Effector CD8-positive, alpha-beta T cell (primary cell): ENCODE measurements at regions not wholly inside any gene's neighbourhood (a gene's known extent, or its start where the extent isn't known, plus 50 kb on each side); places are given as distances from the start of the nearest gene placed in this dataset.
A peak's percentile ranks its signal among the peaks of the same experiment; 100 is the strongest.
"Not testable (repeated sequence)": the region's sequence is repeated elsewhere in the genome, so short reads cannot be mapped to it uniquely, and the experiment has no call there.

ENCODE experiments used
- DNase-seq: peaks from one replicate; lab custom pipeline; 2025; lab: John Stamatoyannopoulos, UW

- DNase-seq, result no peak
Measured at GRCh38 chr4:12701384-12701783, 782.8 kb downstream of the RAB28 start.

GRCh38 chr4:12697970-12698369 is 786.2 kb downstream of the RAB28 start:
- no peak for DNase-seq

GRCh38 chr4:12692815-12693214 is 791.3 kb downstream of the RAB28 start:
- no peak for DNase-seq

DNA sequence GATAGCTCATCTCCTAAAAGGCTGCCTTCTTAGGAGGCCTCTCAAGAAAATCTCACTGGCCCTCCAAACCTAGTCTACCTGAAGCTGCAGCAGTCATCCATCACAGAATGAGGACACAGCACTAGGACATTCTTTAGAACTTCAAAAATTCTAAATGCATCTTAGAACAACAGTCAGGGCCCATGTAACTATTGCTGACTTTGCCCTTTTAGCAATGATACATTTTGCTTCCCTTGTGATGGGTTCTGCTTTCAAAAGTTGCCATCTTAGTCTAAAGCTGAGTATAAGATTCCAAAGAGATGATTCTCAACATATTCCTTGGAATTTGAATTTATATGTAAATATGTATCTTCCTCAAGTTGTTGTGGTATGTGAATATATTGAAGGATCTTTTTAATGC is 793.0 kb downstream of the RAB28 start:
- no peak for DNase-seq

DNA sequence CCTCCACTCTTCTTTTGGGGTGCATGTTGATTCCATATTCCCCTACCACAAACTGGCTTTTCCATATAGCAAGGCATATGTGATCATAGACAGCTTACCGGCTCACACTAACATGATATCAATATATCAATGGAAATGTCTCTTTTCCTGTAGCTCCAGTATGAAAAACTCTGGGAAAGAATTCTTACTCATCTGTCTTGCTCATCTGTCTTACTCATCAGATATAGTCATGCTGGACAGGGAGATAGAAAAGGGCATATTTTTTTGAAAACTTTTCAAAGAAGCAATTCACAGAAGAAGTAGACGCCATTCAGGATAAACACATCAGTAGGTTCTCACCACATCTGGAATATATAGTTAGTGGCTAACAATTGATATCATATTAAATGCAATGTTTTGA is 794.7 kb downstream of the RAB28 start:
- no peak for DNase-seq

DNA sequence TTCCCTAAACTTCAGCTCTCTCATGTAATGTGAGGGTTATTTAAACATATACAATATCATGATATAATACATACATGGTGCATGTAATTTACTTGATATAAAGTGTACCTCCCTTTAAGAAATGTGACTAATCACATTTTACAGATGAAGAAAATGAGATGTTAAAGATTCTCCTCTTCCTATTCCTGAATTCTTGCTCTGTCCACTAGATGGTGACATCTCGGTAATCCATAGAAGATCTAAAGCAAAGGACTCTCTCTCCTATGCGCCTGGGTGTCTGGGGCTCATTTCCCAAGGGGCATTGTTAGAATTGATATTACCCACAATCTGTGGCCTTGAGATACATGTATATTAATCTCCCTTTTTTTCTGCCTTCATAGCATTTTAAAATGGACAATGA is 804.9 kb downstream of the RAB28 start:
- no peak for DNase-seq

GRCh38 chr4:12674184-12674583 is 810.0 kb downstream of the RAB28 start:
- no peak for DNase-seq

- DNase-seq, result no peak
Measured at GRCh38 chr4:12672303-12672702, 811.8 kb downstream of the RAB28 start.

DNA sequence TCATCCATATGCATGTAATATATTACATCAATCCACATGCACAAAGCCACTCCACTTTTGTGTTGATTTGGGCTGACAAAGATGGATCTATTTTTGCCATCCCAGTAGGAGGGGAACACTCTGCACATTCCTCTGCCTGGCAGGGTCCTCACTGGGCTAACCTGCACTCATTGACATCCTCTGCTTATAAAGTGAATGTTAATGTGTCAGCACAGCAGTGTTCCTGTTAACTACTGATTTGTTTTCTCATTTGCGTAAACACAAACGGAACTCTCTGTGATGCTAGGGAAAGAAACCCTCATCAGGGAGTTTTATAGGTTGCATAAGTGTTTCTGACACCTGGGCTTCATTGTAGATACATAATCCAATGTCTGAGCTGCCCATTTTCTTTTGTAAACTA is 826.0 kb downstream of the RAB28 start:
- DNase-seq, result no peak

DNA sequence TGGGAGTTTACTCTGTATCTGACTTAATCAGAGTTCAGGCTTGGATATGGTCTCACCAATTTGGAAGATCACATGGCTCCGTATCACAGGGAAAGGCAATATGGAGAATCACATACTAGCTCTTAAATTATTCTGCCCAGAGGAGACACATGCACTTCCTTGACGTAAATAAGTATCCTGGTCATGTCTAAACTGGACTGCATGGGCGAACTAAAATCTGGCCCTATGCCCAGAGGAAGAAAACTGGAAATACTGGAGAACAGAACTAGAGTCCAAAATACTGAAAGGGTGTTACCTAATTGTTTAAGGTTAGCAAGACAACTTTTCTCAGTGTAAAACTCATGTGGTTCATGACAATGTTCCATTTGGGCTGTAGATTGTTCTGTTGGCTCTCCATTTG is 832.3 kb downstream of the RAB28 start:
- no peak for DNase-seq

DNA sequence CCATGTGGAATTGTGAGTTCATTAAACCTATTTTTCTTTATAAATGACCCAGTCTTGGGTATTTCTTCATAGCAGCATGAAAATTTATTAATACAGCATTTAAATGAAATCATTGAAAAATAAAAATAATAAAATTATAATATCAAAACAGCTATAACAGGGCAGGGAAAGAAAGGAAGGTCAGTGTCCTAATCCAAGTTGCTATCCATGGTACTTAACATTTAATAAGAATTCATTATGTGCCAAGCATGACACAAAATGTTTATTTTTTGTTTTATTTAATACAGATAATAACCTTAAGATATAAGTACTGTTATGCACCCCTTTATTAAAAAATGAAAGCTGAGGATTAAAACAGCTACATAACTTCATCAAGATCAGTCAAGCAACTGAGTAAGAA is 838.4 kb downstream of the RAB28 start:
- DNase-seq, result no peak

DNA sequence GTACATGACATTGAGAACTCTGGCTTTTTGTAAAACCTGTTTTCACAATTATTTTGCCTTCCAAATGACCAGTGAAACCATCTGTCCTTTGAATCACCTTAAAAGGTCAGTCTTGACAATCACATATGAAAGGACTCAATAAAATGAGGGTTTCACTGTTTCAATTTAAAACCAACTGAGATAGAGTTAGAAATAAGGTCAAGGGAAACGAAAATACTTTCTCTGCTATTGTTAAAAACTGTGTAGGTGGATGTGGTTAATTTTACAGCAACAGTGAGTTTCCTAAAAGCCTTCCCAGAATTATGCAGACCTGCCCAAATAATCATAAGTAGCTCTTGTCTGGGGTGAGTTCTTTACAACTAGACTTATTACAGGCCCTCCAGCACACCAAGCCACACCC is 839.9 kb downstream of the RAB28 start:
- DNase-seq, result no peak

DNA sequence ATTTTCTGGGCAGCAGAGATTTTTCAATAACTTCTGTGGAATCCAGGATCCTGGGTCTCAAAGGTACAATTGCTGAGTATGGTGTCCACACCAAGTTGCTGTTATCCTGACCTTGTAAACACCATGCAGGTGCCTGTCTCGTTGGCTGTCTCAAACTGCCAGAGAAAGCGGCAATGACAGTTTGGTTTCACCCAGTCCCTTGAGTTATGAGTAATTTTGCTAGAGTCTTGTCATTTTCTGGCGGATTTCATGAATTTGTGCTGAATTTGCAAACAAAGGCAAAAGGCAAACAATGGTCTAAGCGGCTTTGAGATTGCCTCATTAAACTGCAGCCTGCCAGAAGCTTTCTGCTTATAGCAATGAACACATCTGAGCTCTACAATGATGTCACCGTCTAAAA is 847.9 kb downstream of the RAB28 start:
- DNase-seq, result no peak

DNA sequence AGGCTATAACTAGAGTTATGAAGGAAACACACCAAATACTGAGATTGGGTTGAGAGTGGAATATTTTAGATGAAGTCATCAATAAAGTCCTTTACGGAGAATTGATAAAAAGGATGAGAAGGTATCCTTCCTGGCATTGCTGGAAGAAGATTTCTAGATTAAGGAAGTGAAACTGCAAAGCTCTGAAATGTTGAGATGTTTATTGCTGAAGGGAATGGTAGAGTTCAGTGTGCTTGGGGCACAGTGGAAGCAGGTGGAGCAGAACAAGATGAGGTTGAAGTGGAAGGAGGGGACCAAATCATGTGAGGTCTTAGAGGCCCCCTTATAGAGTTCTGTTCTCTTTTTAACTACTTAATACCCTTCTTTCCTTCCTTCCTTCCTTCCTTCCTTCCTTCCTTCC is 848.5 kb downstream of the RAB28 start:
- no peak for DNase-seq

- peak; percentile 32 for DNase-seq
Measured at GRCh38 chr4:12633053-12633651, 851.0 kb downstream of the RAB28 start.

DNA sequence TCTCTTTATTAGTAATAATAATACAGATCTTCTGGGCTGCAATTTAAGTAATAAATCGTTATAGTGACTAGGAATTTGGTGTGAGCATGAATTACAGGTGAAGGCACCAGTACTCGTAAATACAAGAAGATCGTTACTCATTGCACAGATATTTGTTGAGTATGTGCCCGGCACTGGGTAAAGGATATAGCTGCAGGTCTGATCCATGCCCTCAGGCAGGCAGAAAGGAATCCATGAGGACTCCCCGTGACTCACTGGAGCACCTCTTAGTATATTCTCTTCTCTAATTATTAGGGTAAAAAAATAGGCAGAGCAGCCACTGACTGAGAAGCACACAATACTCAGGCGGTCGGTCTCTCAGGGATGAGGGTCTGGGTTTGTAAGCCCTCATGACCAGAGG is 868.3 kb downstream of the RAB28 start:
- no peak for DNase-seq

GRCh38 chr4:12612876-12613275 is 871.3 kb downstream of the RAB28 start:
- no peak for DNase-seq

DNA sequence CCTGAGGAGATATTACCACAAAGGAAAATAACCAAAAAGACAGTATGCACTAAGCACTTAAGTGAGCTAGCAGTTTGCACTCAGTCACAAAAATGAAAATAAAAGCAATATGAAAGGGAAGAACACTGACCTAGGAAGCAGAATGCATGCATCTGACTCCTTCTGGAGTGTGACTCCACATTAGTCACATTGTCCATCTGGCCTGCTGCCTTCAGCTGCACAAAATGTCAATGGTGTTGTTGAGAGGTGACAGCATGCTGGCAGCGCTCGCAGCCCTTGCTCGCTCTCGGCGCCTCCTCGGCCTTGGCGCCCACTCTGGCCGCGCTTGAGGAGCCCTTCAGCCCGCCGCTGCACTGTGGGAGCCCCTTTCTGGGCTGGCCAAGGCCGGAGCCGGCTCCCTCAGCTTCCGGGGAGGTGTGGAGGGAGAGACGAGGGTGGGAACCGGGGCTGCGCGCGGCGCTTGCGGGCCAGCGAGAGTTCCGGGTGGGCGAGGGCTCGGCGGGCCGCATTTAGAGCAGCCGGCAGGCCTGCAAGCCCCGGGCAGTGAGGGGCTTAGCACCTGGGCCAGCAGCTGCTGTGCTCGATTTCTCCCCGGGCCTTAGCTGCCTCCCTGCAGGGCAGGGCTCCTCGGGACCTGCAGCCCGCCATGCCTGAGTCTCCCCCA is 874.8 kb downstream of the RAB28 start:
- DNase-seq, result not testable (repeated sequence)

DNA sequence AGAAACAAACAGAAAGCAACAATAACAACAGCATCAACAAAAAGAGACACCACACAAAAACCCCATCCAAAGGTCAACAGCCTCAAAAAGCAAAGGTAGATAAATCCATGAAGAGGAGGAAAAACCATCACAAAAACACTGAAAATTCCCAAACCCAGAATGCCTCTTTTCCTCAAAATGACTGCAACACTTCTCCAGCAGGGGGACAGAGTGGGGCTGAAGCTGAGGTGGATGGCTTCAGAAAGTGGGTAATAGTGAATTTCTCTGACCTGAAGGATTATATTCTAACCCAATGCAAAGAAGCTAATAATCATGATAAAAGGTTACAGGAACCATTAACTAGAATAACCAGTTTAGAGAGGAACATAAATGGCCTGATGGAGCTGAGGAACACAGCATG is 888.2 kb downstream of the RAB28 start:
- no peak for DNase-seq

- DNase-seq, result no peak
Measured at GRCh38 chr4:12595489-12595888, 888.7 kb downstream of the RAB28 start.

- no peak for DNase-seq
Measured at GRCh38 chr4:12588582-12588981, 895.6 kb downstream of the RAB28 start.

GRCh38 chr4:12586242-12587006 is 897.7 kb downstream of the RAB28 start:
- no peak for DNase-seq

GRCh38 chr4:12584116-12584875 is 899.8 kb downstream of the RAB28 start:
- DNase-seq, result no peak
